ENCODE measurements at regions not wholly inside any gene's neighbourhood (a gene's known extent, or its start where the extent isn't known, plus 50 kb on each side); places are given as distances from the start of the nearest gene placed in this dataset.

GRCh38 chr5:2594701-2595100 lies 156.8 kb downstream of the IRX2 start:
- no peak for TF ChIP-seq CTCF (IDR thresholded peaks at IDR 0.05)
- TF ChIP-seq POLR2A (IDR thresholded peaks at IDR 0.05), result no peak

Data from lower leg skin (tissue), 3 donors.